Tibial artery (tissue), 4 donors: ENCODE measurements at regions not wholly inside any gene's neighbourhood (a gene's known extent, or its start where the extent isn't known, plus 50 kb on each side); places are given as distances from the start of the nearest gene placed in this dataset.

Experiments used
- DNase-seq, 2 donors: peaks; one replicate each; pipeline ENCODE4 v3.0.0-alpha.2; 2019
- H3K27ac ChIP-seq, 2 donors: fragments of 200-600 bp; sonication (generic) in 1 of 2; 1 replicate in 1 of 2; 2 replicates in 1 of 2; pipeline ENCODE4 v1.5.1; 2018 to 2019; ENCODE audit warnings: mild to moderate bottlenecking in 1 of 2
- H3K27me3 ChIP-seq, 2 donors: fragments of 200-600 bp; sonication (generic) in 1 of 2; one replicate each; pipeline versions ENCODE4 v1.5.1 to v1.6.0; 2016 to 2019
- H3K36me3 ChIP-seq, 3 donors: fragments of 200-600 bp; sonication (generic) in 2 of 3; one replicate each; pipeline ENCODE4 v1.5.1; 2016 to 2019; ENCODE audit warnings: mild to moderate bottlenecking in 2 of 3
- H3K4me1 ChIP-seq, 4 donors: fragments of 200-600 bp; sonication (generic) in 2 of 4; 1 replicate in 3 of 4; 2 replicates in 1 of 4; pipeline ENCODE4 v1.5.1; 2016 to 2019
- H3K4me3 ChIP-seq, 2 donors: fragments of 200-600 bp; sonication (generic) in 1 of 2; 1 replicate in 1 of 2; 2 replicates in 1 of 2; pipeline ENCODE4 v1.5.1; 2018 to 2019; ENCODE audit warnings: mild to moderate bottlenecking in 2 of 2
- H3K9me3 ChIP-seq, 3 donors: fragments of 200-600 bp; sonication (generic) in 1 of 3; one replicate each; pipeline ENCODE4 v1.5.1; 2016 to 2019
- intact Hi-C: fragments of 100-400 bp; cut with DNase I; formaldehyde crosslinking; loops from one replicate; pipeline ENCODE4 v1.15.0; 2023; ENCODE audit warnings: low total_unique reads
- TF ChIP-seq, protein P1 (sequence below), 2 experiments: fragments of 200-600 bp in 1 of 2; fragments of 450-650 bp in 1 of 2; IDR thresholded peaks; one replicate each; pipeline ENCODE4 v1.5.1; 2017 to 2019; ENCODE audit warnings: antibody characterized with exemption in 2 of 2, mild to moderate bottlenecking in 1 of 2, moderate library complexity in 1 of 2

DNA sequence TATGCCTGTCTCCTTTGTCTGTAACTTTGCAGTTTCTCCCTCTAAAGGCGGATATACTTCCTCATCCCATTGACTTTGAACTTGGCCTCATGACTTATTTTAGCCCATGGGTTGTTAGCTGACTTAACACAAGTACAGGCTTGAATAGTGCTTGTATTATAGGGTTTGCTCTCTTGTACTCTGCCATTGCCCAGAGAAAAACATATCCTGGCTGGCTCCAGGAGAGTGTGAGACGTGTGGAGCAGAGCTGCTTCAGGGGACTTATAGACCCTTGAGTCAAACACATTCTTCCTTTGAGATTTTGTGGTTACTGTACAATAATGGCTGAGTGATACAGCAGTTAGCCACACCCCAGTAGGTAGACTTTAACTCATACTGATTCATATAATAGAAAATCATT is 124.0 kb downstream of the RAP2B start:
- H3K4me1 ChIP-seq: peaks cover 0 to 25% (median 9%) of the 10 kb centered on the region in 4 donors
- intact Hi-C loops: no loop called here
- H3K36me3 ChIP-seq: no peaks in the 10 kb centered on the region
- TF ChIP-seq, protein P1, sequence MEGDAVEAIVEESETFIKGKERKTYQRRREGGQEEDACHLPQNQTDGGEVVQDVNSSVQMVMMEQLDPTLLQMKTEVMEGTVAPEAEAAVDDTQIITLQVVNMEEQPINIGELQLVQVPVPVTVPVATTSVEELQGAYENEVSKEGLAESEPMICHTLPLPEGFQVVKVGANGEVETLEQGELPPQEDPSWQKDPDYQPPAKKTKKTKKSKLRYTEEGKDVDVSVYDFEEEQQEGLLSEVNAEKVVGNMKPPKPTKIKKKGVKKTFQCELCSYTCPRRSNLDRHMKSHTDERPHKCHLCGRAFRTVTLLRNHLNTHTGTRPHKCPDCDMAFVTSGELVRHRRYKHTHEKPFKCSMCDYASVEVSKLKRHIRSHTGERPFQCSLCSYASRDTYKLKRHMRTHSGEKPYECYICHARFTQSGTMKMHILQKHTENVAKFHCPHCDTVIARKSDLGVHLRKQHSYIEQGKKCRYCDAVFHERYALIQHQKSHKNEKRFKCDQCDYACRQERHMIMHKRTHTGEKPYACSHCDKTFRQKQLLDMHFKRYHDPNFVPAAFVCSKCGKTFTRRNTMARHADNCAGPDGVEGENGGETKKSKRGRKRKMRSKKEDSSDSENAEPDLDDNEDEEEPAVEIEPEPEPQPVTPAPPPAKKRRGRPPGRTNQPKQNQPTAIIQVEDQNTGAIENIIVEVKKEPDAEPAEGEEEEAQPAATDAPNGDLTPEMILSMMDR (IDR thresholded peaks at IDR 0.05): no peak
- H3K27ac ChIP-seq: no peak overlapping the region
- H3K27me3 ChIP-seq: no peaks in the 10 kb centered on the region
- no peak overlapping the region for H3K4me3 ChIP-seq
- DNase-seq: no peak
- no peaks in the 10 kb centered on the region for H3K9me3 ChIP-seq

DNA sequence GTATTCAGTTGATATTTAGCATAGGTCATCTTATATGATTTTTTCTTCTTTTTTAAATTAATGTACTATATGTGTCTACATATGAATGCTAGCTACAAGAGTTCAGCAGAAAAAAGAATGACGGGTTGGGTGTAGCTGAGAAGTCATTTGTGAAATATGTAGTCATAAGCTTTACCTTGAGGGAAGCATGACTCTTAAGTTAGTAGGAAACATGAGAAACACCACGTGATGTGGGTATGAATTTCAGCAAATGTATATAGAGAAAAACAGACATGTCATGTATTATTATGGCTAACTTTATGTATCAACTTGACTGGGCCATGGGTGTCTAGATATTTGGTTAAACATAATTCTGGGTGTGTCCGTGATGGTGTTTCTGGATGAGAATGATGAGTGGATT is 125.0 kb downstream of the RAP2B start:
- Histone ChIP-seq H3K4me1 (peaks cover 0 to 25% (median 9%) of the 10 kb centered on the region in 4 donors), H3K9me3 (no peaks in the 10 kb centered on the region), H3K4me3 (no peak overlapping the region), H3K27me3 (no peaks in the 10 kb centered on the region), H3K36me3 (no peaks in the 10 kb centered on the region), H3K27ac (no peak overlapping the region)
- no peak for DNase-seq
- intact Hi-C loops: no loop called here
- TF ChIP-seq, protein P1 (IDR thresholded peaks at IDR 0.05): no peak

GRCh38 chr3:153289334-153289808 is 127.3 kb downstream of the RAP2B start:
- no peaks in the 10 kb centered on the region for H3K27me3 ChIP-seq
- peak overlapping the region in 1 of 2 donors; percentile 21 for H3K27ac ChIP-seq
- no peak overlapping the region for H3K4me3 ChIP-seq
- DNase-seq: no peak
- TF ChIP-seq, protein P1 (IDR thresholded peaks at IDR 0.05): no peak
- no peaks in the 10 kb centered on the region for H3K36me3 ChIP-seq
- intact Hi-C loops: no loop called here
- H3K9me3 ChIP-seq: no peaks in the 10 kb centered on the region
- peaks cover 0 to 21% (median 9%) of the 10 kb centered on the region in 4 donors for H3K4me1 ChIP-seq

DNA sequence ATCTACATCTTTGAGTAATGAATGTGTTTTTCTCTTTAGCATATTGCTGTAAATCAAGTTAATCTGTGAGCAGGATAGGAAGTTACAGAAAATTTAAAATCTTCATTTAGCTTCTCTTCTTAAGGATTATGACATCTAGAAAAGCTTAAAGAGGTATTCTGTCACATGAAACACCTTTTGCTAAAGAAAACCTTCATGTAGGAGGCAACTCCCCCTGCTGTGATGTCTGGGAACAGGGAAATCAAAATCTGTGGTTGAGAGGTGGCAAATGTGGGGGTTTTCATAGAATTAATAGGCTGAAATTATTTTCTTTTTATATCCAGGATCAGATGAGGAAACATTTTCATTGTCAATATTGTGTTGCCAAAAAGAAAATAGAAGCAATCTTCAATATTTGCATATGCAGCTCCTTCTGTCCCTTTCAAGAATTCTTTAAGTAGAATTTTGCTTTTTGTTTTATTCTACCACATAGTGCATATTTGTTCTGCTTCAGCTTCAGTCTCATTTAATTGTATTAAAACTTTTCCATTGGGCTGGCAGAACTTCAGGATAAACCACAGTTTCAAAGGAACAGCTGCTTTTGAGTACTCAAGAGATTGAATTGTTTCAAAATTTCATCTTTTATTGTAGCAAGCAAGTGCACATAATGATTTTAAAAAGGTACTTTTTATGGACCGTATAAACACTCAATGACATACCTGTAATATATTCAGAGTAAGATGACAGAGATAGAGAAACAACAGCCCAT is 128.4 kb downstream of the RAP2B start:
- no peak for DNase-seq
- H3K4me3 ChIP-seq: no peak overlapping the region
- H3K27ac ChIP-seq: no peak overlapping the region
- H3K4me1 ChIP-seq: peaks cover 0 to 12% (median 3%) of the 10 kb centered on the region in 4 donors
- no peaks in the 10 kb centered on the region for H3K27me3 ChIP-seq
- no peaks in the 10 kb centered on the region for H3K36me3 ChIP-seq
- TF ChIP-seq, protein P1 (IDR thresholded peaks at IDR 0.05): peak in 1 of 2 experiments; percentile 19
- intact Hi-C loops: no loop called here
- H3K9me3 ChIP-seq: no peaks in the 10 kb centered on the region

DNA sequence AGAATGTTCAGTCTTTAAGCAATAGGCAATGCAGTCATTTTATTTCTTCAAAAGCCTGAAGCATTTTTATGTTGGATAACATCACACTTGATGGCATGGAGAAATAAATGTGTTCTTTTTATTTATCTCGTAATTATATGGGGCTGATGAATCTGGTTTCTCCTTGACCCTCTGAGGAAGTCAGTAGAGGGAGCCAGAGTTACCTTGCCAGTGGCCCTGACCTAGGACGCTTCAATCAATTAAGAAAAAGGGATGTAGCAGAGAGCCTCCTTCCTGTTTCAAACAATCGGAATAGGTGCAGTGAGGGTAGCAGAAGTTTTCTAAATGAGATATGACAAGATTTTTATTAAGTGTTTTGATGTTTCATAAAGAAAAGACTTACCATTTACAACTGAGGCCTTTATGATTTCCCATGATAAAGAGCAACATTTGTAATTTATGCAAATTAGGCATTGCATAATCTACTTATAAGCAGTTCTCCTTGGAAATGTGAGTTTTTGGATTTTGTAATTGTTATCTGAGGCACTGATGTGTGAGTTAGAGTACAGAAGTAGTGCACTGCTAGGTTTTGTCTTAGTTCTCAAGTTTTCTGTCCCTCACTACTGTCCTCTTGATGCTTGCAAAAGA is 129.1 kb downstream of the RAP2B start:
- H3K36me3 ChIP-seq: no peaks in the 10 kb centered on the region
- no peak for DNase-seq
- TF ChIP-seq, protein P1 (IDR thresholded peaks at IDR 0.05): no peak
- no peaks in the 10 kb centered on the region for H3K9me3 ChIP-seq
- peaks cover 0 to 11% (median 3%) of the 10 kb centered on the region in 4 donors for H3K4me1 ChIP-seq
- H3K4me3 ChIP-seq: no peak overlapping the region
- H3K27me3 ChIP-seq: no peaks in the 10 kb centered on the region
- H3K27ac ChIP-seq: no peak overlapping the region
- intact Hi-C loops: no loop called here
